Stimulated activated CD4-positive, alpha-beta T cell treated with anti-CD3 and anti-CD28 coated beads, Interleukin-15, amount 100 ng/mL, for 1 hour (primary cell): ENCODE measurements at regions not wholly inside any gene's neighbourhood (a gene's known extent, or its start where the extent isn't known, plus 50 kb on each side); places are given as distances from the start of the nearest gene placed in this dataset.
"Not testable (repeated sequence)": the region's sequence is repeated elsewhere in the genome, so short reads cannot be mapped to it uniquely, and the experiment has no call there.

Experiments
- DNase-seq, 2 donors: peaks; one replicate each; pipeline ENCODE4 v3.0.0-alpha.2; 2020; ENCODE audit warnings: low read depth in 1 of 2, low spot score in 1 of 2

GRCh38 chr1:245102149-245102548 lies 52.6 kb upstream of the KIF26B start:
- not testable (repeated sequence) for DNase-seq

GRCh38 chr1:245099401-245099800 lies 55.4 kb upstream of the KIF26B start:
- DNase-seq = no peak

- no peak for DNase-seq
Measured at GRCh38 chr1:245098924-245099323, 55.9 kb upstream of the KIF26B start.

GRCh38 chr1:245096311-245097066 lies 58.3 kb upstream of the KIF26B start:
- no peak for DNase-seq

GRCh38 chr1:245095903-245096302 lies 58.9 kb upstream of the KIF26B start:
- no peak for DNase-seq

GRCh38 chr1:245094954-245095353 lies 59.8 kb upstream of the KIF26B start:
- no peak for DNase-seq

GRCh38 chr1:245094092-245094491 lies 60.7 kb upstream of the KIF26B start:
- DNase-seq = no peak

- no peak for DNase-seq
Measured at GRCh38 chr1:245092638-245092976, 62.2 kb upstream of the KIF26B start.

- no peak for DNase-seq
Measured at GRCh38 chr1:245091818-245092637, 62.8 kb upstream of the KIF26B start.

GRCh38 chr1:245091171-245091621 lies 63.6 kb upstream of the KIF26B start:
- no peak for DNase-seq

- no peak for DNase-seq
Measured at GRCh38 chr1:245090491-245091090, 64.2 kb upstream of the KIF26B start.

GRCh38 chr1:245087723-245088122 lies 67.1 kb upstream of the KIF26B start:
- no peak for DNase-seq

GRCh38 chr1:245086389-245086969 lies 68.3 kb upstream of the KIF26B start:
- DNase-seq = no peak

GRCh38 chr1:245085508-245086095 lies 69.2 kb upstream of the KIF26B start:
- DNase-seq = no peak

GRCh38 chr1:245084551-245084950 lies 70.2 kb upstream of the KIF26B start:
- DNase-seq = no peak

GRCh38 chr1:245079021-245079609 lies 75.7 kb upstream of the KIF26B start:
- DNase-seq = no peak

GRCh38 chr1:245074898-245075297 lies 79.9 kb upstream of the KIF26B start:
- DNase-seq = no peak

- no peak for DNase-seq
Measured at GRCh38 chr1:245074232-245074747, 80.5 kb upstream of the KIF26B start.

GRCh38 chr1:245070836-245071615 lies 83.8 kb upstream of the KIF26B start:
- DNase-seq = no peak

GRCh38 chr1:245067257-245067656 lies 87.5 kb upstream of the KIF26B start:
- DNase-seq = no peak
